Right ventricle myocardium superior (tissue), 1 donor: ENCODE measurements at regions not wholly inside any gene's neighbourhood (a gene's known extent, or its start where the extent isn't known, plus 50 kb on each side); places are given as distances from the start of the nearest gene placed in this dataset.

Experiments
- ATAC-seq: fragments of 200-7000 bp; cut with Tn5 transposase; one replicate; pipeline ENCODE4 v1.9.1; 2020; ENCODE audit warnings: mild to moderate bottlenecking; ENCODE audit not compliant: poor library complexity
- DNase-seq: peaks from one replicate; pipeline ENCODE4 v3.0.0-alpha.2; 2020
- intact Hi-C: fragments of 100-400 bp; cut with DNase I; formaldehyde crosslinking; loops from one replicate; pipeline ENCODE4 v1.11.2; 2022
- donor health status: DM: no; HTN: yes; CAD: no; lungs with severe emphysema.

DNA sequence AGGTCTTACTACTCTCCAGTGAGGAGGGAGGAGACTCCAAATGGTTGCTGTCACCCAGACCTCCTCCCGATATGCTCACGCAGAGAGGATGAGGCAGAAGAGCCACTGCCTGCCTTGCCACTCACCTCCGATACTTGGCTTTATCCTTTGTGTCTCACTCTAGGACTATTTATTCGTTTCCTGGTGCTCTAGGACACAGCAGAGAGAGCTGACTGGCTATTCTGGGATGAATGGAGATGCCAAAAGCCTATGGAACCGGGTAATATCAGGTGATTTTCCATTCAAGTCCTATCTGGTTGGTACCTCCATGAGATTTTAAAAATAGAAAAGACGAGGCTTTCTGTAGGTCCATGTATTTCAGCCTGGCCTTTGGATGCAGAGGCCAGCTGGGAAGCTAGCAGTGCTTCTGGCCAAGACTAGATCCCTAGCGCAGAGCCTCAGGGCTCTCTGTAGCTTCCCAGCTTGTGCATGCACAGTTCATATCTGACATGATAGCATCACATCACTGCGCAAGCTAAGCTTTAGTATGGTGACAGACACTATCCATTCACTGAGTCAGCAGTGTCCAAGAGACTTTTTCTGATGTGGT lies 239.0 kb upstream of the ANKRD30A start:
- no peak for DNase-seq
- intact Hi-C loops, result no loop called here
- ATAC-seq, result peak; percentile 66

DNA sequence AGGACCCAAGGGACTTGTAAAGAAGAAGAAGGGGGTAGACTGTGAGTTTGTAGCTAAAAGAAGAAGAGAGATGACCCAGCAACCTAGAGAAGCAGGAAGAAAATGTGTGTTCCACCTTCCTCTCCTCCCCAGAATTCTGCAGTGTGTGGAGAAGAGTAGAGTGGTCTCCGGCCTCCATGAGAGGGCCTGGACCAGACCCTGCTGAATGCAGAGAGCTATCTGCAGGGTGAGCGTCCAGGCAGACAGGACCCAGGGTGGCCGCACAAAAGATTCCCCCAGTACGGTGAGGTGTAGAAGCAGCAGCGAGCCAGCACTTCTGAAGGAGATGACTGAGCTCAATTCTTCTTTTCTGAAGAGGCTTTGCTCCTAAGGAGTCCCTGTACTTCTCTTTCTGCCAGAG lies 239.7 kb upstream of the ANKRD30A start:
- intact Hi-C loops, result no loop called here

DNA sequence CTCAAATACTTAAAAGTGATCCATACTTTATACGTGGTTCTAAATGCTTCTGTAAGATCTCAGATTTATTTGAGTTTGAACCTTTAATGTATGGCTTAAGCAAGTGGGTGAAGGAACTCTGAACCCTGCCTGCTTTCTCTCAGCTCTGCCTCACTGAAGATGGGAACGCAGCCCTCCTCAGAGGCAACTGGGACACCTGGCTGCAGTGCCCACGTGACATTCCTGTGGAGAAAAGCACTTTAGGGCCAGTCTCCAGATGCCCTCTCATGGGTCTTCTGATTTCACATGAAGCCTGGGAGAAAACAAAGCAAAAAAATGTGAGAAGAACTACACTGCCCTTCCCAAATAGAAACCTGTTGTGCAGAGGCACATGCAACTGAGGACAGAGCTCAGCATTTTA lies 242.6 kb upstream of the ANKRD30A start:
- no peak for DNase-seq
- ATAC-seq, result no peak
- intact Hi-C loops, result loop anchor here (5.0 kb wide), 1 partner anchor 1245 kb away; no protein-coding TSS in a partner anchor

More for the DNA sequence above, 239.7 kb upstream of the ANKRD30A start:
- DNase-seq (no peak), ATAC-seq (no peak)

DNA sequence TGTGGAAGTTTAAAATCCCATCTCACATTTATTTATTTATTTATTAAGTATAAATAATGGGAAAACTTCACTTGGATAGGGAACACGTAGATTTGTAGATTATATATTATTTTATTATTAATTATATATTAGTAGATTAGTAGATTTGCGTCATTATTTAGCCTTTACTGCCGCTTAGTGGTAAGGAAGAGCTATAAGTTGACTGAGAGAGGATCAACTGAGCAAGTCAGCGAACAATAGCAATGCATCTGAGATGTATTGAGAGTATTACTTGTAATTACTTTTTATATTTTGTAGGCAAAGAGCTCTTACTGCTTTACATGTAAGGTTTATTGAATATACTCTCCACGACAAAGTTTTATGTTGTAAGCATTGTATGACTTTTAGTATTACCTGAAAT lies 244.5 kb upstream of the ANKRD30A start:
- intact Hi-C loops, result loop anchor here (5.0 kb wide), 1 partner anchor 1244 kb away; no protein-coding TSS in a partner anchor
- ATAC-seq (peak; percentile 51), DNase-seq (no peak)

DNA sequence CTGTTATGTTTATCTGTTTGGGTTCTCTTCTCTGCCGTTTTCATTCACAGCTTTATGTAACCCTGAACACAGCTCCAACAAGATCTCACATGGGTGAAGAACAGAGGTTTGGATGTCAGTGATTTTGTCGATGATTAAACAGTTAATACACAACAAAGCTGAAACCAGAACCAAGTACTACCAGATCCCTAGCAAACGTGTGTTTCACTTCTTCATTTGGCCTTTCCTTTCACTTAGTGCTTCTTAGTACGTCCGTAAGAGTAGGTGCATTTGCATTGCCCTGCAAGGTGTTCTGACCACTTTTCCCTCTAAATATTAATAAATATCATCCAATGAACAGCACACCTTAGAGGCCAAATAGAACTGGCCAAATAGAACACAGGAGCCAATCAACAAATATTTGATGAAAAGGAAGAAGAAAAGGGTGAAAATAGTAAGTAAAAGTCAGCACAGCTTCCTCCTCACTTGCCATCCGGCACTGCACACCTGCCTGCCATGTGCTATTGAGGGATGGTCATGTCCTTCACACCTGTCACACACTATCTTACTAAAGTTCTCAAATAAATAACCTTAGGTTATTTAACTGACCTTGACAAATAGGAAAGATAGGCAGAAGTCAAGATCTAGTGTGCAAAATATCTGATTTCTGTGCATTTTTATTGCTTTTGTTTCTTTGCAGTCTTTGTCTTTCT lies 252.6 kb upstream of the ANKRD30A start:
- intact Hi-C loops, result no loop called here
- no peak for DNase-seq
- ATAC-seq, result no peak

DNA sequence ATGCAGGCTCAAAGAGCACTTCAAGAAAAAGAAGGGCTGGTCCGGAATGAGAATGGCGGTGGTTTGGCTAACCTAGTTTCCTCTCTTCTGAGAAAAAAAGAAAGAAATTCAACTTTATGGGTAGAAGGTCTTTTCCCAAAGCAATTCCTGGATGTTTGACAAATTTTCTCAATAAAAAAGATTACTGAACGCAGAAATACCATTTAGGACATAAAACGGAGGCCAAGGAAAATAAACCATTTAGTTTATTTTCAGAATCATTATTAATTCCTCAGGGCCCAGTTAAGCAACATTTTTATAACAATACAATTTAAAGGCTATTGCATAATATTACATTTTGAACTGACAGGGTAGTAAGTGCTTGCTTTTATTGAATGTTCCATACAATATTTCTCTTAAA lies 284.6 kb upstream of the ANKRD30A start:
- no peak for DNase-seq
- intact Hi-C loops, result no loop called here
- no peak for ATAC-seq

DNA sequence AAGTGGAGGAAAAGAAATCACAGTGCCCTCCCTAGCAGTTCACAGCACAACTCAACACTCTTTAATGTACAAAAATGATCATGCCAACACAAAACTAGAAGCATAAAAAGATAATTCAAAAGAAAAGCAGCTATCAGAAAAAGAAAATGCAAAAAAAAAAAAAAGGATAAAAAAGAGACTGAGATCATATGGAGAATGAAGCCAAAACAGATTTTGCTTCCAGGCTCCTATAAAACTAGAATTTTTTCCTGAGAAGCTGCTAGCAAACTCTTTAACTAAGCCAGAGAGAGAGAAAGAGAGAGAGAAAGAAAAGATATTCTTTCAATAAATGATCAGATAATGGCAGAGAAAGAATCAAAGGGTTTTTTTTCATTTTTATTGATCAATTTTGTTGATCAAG lies 288.0 kb upstream of the ANKRD30A start:
- DNase-seq (no peak), ATAC-seq (no peak)
- intact Hi-C loops, result no loop called here

DNA sequence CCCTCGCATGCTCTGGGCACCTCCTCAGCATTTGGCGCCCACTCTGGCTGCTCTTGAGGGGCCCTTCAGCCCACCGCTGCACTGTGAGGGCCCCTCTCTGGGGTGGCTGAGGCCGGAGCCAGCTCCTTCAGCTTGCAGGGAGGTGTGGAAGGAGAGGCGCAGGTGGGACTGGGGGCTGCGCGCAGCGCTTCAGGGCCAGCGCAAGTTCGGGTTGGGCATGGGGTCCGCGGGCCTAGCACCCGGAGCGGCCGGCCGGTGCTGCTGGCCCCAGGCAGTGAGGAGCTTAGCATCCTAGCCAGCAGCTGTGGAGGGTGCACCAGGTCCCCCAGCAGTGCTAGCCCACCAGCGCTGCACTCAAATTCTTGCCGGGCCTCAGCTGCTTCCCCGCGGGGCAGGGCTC lies 305.6 kb upstream of the ANKRD30A start:
- ATAC-seq, result no peak
- intact Hi-C loops, result no loop called here
- no peak for DNase-seq

DNA sequence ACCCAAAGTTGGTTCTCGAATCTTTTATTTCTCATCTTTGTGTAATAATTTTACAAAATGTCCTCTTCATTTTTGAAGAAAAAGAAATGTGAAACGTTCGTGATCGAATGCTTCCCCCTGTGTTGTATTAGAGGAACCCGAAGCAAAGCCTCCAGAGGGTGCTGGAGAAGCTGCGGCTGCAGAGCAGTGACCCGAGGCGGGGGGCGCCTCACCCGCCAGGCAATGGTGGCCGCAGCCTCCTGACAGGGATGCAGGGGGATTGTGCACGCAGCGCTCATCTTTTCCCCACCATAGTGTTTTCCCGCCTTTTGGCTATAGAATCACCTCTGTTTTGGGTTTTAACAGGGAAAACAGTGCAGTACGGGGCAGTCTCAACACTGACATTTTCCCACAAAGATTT lies 307.5 kb upstream of the ANKRD30A start:
- no peak for ATAC-seq
- no peak for DNase-seq
- intact Hi-C loops, result no loop called here

DNA sequence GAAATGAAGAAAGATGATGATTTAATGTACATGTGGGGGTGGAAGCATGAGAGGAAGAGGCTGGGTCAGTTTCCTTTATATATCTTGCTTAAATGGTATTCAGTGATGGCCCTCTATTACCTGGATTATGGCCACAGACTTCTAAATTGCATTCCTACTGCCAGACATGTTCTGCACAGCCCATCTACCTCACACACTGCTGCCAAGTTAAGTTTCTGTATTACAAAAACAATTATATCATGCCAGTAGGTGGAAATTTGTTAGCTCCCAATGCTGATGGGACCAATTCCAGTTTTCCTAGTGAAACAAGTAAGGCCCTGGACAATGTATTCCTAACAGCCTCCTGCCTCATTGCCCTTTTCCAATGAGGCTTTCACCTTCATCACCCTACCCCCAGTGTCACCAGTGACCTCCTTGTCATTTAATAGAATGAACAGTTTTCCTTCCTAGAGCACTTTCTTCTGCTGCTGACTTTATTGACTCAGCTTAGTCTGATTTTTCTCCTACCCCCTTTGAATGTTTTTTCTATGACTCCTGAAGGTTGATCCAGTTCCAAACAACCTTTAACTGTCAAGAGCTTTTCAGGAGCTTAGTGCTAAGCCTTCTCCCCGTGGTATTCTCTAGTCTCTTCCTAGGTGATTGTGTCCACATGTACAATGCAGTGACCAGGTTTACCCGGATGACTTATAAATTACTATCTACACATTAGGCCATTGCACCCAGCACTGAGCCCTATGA lies 316.6 kb upstream of the ANKRD30A start:
- DNase-seq, result no peak
- ATAC-seq, result no peak
- intact Hi-C loops, result no loop called here

DNA sequence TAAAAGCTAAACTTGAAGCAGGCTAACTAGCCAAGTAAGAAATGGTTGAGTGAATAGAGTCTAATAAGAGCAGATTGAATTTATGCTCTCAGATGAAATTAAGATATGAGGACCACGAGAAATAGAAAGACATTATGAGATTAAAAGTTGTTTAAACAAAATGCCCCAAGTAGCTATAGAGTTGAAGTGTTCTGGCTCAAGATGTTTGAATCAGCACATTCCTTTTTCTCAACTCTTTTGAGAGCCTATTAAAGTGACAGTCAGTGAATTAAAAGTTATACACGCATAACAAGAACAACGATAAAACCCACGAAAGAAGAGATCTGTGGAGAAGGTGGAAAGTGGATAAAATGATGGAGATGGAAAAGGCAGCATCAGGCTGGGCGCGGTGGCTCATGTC lies 322.2 kb upstream of the ANKRD30A start:
- no peak for DNase-seq
- intact Hi-C loops, result no loop called here
- ATAC-seq, result no peak

DNA sequence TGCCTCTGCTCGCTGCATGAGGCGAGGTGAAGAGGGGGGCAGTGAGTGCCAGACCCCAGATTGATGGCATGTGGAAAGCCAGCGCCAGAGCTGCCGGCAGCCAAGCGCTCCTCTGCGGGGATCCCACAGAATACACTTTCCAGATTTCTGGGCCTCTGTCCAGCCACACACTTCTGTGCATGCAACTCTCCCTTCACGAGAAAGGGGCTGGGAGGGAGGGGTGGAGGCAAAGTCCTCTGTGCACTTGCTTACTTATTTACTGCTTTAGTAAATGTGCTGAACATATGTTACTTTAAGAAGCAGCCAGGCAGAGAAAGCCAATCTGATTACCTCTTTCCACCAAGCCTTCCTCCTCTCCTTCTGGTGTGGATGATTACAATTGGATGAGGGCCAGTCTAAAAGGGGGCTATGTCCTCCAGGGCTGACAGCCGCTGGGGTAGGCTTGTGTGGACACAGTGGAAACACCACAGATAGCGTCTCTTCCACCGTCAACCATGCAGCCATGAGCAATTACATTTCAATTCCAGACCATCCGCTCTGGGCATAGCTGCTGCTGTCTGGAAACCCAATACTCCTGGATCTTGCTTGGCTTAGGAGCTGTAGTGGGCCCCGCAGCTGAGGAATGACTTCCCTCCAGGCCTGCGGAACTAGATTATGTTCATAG lies 322.8 kb upstream of the ANKRD30A start:
- intact Hi-C loops, result no loop called here
- ATAC-seq, result peak; percentile 92
- peak; percentile 54 for DNase-seq

DNA sequence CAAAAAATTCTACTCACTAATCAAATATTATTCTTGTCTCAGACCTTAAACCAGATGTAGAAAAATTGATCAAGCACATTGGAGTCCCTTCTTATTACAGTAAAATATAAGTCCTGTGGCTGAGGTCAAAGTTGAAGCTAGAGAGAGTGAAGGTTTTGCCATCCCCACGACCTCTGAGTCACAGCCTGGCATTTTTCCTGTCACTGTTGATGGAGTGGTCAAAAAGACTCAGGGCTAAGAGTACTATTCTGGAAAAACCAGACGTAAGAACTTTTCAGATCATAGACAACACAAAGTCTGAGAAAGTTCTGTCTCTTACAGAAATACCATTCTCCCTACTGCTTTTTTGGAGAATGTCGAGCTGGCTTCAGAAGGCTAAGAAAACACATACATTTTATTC lies 323.7 kb upstream of the ANKRD30A start:
- intact Hi-C loops, result no loop called here
- no peak for DNase-seq
- no peak for ATAC-seq

DNA sequence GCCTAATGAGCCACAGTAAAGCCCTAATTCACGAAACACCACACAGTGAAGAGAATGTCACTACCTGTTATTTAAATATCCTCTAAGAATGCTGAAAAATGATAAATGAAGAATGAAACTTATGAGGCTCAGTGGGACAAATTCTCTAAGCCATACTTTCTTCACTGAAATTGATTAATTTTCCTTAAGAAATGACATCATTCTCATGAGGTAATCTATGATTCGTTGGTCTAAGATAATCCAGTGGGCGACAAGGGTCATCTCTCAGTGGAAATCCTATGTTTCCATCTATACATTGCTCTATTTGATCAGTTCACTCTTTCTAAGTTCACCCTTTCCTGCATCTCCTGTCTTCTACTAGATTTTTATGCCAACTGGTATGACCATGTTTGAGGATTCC lies 330.4 kb upstream of the ANKRD30A start:
- intact Hi-C loops, result no loop called here
- ATAC-seq (no peak), DNase-seq (no peak)

DNA sequence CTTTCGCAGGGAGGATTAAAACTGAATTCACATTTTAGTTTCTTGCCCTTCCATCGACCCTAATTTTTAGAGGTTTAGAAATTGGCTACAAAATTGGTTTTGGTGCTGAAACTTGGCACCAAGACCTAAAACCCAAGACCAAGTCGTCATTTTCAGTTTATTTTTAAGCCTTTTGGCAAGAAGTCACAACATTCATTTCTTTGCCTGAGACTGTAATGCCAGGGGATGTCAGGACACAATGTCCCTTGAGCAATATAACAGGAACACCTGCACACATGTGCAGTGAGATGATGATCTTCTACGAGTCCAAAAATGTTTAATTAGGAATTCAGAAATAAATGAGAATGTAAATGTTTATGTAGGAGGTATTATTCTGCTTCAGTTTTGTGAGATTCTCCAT lies 335.4 kb upstream of the ANKRD30A start:
- intact Hi-C loops, result no loop called here
- no peak for DNase-seq
- ATAC-seq, result peak; percentile 59

DNA sequence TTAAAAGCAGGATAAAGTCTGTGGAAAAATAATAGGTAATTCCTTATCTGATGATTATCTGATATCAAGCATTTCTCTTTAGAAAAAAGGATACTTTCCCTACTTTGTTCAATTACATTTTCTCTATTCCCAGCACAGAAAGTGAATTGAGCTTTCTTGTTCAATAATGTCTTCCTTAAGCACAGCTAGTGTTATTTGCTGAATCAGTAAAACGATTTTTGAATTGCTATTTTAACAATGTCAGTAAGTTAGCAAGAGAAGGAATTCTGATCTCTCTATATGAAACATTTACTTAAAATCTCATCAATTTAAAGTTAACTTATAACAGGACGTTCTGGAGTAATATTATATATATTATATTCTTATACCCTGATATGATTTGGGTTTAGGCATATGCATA lies 337.2 kb upstream of the ANKRD30A start:
- intact Hi-C loops, result no loop called here
- ATAC-seq (no peak), DNase-seq (no peak)

DNA sequence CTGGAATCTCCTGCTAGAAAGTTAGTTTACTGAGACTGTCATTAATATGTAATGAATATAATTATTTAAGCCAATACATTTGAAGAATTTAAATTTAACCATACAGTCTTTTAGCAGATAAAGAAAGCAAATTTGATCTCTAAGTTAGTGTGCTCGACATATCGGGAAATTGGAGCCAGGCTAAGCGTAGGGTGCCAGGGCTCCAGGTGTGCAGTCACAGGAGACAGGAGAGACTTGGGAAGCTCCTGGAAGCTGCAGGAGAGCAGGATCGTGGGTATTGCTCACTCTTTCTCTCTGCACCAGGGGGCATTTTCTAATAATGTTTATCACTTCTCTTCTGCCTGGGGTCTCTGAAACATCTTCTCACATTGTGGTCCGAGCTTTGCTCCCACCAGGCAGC lies 342.0 kb upstream of the ANKRD30A start:
- DNase-seq (no peak), ATAC-seq (no peak)
- intact Hi-C loops, result no loop called here

DNA sequence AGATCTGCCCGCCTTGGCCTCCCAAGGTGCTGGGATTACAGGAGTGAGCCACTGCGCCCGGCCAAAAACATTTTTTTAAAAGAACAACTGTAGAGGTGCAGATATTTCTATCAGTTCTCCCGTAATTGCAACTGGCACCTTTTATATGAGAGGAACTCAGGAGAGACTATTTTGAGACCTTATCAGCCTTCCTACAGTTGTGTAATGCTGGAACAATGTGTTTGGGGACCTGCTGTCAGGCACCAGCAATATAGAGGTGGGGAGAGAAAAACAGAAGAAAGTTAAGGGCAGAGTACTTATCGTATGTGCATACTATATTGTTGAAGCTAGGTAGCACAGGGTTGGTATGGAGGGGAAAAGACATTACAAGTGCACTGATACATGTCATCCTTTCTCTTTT lies 343.8 kb upstream of the ANKRD30A start:
- intact Hi-C loops, result no loop called here
- no peak for DNase-seq

DNA sequence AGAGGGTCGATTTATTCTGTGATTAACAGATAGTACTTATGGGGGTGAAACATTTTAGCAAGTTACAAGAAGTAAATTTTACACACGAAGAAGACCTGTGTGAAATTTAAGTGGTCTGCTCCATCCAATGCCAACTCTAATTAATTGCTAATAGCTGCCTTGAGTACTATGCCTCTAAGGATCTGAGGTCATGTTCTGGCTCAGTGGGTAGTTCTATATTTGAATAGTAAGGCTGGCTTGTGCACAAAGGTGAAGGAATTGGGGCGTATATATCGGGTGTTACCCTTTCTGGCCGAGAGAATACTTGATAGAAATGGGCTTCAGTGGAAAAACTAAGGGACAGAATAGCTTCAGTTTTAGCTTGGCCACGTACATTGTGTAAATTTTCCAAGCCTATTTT lies 345.2 kb upstream of the ANKRD30A start:
- intact Hi-C loops, result no loop called here
- ATAC-seq (peak; percentile 36), DNase-seq (no peak)

More for the DNA sequence above, 343.8 kb upstream of the ANKRD30A start:
- ATAC-seq, result peak; percentile 80
